ENCODE measurements at regions not wholly inside any gene's neighbourhood (a gene's known extent, or its start where the extent isn't known, plus 50 kb on each side); places are given as distances from the start of the nearest gene placed in this dataset.

DNA sequence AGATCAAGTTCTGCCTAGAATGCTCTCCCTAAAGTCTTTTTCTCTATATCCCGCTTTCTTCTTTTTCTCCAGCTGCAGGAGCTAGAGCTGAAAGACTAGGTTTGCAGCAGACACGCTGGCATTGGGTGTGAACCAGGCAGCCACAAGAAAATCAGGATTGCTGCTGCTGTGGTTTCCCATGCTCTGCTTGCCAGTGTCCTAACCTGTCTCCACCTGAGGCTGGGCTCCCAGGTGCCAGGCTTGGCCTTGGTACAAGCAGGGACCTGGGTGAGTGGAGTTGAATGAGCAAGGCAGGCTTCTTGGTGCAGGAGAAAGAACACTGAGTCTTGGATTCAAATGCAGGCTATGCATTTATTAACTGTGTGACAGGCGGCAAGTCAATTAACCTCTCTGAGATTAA, 440.3 kb upstream of the MAF start:
- intact Hi-C loops (cut with DNase I) = no loop called here
- no peaks in the 10 kb centered on the region for H3K4me1 ChIP-seq
- H3K27ac ChIP-seq = no peak overlapping the region
- no peaks in the 10 kb centered on the region for H3K9me3 ChIP-seq
- TF ChIP-seq, protein P1, sequence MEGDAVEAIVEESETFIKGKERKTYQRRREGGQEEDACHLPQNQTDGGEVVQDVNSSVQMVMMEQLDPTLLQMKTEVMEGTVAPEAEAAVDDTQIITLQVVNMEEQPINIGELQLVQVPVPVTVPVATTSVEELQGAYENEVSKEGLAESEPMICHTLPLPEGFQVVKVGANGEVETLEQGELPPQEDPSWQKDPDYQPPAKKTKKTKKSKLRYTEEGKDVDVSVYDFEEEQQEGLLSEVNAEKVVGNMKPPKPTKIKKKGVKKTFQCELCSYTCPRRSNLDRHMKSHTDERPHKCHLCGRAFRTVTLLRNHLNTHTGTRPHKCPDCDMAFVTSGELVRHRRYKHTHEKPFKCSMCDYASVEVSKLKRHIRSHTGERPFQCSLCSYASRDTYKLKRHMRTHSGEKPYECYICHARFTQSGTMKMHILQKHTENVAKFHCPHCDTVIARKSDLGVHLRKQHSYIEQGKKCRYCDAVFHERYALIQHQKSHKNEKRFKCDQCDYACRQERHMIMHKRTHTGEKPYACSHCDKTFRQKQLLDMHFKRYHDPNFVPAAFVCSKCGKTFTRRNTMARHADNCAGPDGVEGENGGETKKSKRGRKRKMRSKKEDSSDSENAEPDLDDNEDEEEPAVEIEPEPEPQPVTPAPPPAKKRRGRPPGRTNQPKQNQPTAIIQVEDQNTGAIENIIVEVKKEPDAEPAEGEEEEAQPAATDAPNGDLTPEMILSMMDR (IDR thresholded peaks at IDR 0.05) = no peak
- peaks cover 4% of the 10 kb centered on the region for H3K27me3 ChIP-seq
- ATAC-seq = no peak
- no peak overlapping the region for H3K4me3 ChIP-seq
- no peaks in the 10 kb centered on the region for H3K36me3 ChIP-seq
- no peak for DNase-seq

DNA sequence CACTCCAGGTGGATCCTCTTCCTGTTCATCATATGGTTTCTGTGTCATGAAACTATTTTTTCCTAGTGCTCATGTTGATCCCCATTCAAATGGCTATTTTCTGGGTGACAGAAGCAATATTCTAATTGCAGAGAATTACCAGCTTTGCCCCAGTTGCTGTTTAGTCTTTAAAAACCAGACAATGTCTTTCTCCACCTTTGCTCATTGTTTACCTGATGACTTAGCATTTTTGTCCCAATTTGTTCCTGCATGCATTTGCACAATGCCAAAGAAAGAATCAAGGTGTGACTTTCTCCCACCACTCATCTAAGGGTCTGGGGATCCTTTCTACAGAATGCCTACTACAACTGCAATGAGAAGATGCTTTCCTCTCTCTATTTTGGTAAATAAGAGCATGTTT, 439.9 kb upstream of the MAF start:
- Histone ChIP-seq H3K36me3 (no peaks in the 10 kb centered on the region), H3K4me3 (no peak overlapping the region), H3K27me3 (peaks cover 4% of the 10 kb centered on the region), H3K27ac (no peak overlapping the region), H3K4me1 (no peaks in the 10 kb centered on the region), H3K9me3 (no peaks in the 10 kb centered on the region)
- intact Hi-C loops (cut with DNase I) = no loop called here
- ATAC-seq = no peak
- DNase-seq = no peak
- TF ChIP-seq, protein P1 (IDR thresholded peaks at IDR 0.05) = no peak

DNA sequence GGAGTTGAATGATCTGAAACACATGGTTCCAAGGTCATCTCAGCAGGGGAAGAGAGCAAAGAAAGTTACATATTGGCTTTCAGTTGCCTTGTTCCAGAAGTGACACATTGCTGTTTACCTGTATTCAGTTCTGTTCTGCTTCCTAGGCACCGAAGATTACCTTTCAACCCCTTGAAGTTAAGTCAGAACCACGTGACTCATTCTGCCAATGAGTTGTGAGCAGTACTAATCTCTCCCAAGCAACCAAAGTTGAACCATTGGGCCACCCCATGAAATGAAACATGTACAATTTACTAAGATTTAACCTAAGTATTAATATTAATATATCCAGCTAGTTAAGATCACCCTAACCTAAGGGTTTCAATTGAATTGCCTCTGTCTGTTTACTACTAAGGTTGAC, 439.2 kb upstream of the MAF start:
- no peak overlapping the region for H3K27ac ChIP-seq
- DNase-seq (no peak), ATAC-seq (no peak)
- H3K4me1 ChIP-seq = no peaks in the 10 kb centered on the region
- no peaks in the 10 kb centered on the region for H3K9me3 ChIP-seq
- TF ChIP-seq, protein P1 (IDR thresholded peaks at IDR 0.05) = no peak
- H3K4me3 ChIP-seq = no peak overlapping the region
- H3K27me3 ChIP-seq = peaks cover 4% of the 10 kb centered on the region
- H3K36me3 ChIP-seq = no peaks in the 10 kb centered on the region
- intact Hi-C loops (cut with DNase I) = no loop called here

DNA sequence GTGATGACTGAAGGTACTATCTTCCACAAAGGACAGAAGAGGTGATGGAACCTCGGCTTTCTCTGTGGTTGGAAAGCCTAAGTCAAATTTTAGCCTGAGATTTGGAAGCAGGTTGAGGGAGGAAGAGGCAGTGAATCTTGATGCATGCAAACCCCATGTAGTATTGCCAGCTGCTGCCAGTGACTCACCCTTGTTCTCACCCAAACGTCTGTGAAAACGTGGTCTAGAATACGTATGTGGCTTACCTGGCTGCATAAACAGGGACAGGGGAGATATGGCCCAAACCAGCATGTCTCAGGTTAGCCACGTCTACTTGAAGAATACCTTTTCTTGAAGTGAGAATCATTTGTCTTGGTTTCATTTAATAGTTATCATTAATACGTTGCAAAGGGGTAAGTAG, 438.0 kb upstream of the MAF start:
- no peak overlapping the region for H3K4me3 ChIP-seq
- DNase-seq (no peak), ATAC-seq (no peak)
- no peaks in the 10 kb centered on the region for H3K36me3 ChIP-seq
- no peaks in the 10 kb centered on the region for H3K9me3 ChIP-seq
- H3K4me1 ChIP-seq = no peaks in the 10 kb centered on the region
- peaks cover 4% of the 10 kb centered on the region for H3K27me3 ChIP-seq
- no peak overlapping the region for H3K27ac ChIP-seq
- intact Hi-C loops (cut with DNase I) = no loop called here
- TF ChIP-seq, protein P1 (IDR thresholded peaks at IDR 0.05) = no peak

DNA sequence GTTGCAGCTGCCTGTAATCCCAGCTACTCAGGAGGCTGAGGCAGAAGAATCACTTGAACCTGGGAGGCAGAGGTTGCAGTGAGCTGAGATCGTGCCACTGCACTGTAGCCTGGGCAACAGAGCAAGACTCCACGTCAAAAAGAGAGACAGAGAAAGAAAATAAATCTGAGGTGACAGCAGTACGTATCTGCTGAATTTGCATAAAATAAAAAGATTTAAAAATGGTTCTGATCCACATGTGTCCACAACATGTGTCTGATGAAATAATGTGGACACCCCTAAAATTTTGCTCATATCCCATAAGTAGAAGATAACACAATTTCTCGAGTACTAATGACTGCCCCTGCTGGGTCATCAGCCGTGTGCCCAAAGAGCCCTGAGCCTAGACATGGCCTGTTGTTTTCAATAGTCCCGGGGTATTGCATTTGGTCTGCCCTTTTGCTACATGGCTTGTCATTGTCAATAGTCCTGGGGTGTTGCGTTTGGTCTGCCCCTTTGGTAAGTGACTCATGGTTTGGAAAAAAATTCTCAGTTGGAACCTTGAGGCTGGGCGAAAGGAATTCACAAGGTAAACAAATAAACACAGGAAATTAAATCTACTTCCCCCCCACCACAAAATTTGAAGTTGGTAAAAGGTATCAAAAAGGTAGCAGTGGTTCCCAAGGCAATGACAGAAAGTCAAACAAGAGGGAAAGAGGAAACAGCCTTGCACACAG, 434.6 kb upstream of the MAF start:
- H3K9me3 ChIP-seq = no peaks in the 10 kb centered on the region
- H3K27ac ChIP-seq = no peak overlapping the region
- intact Hi-C loops (cut with DNase I) = no loop called here
- ATAC-seq (no peak), DNase-seq (no peak)
- H3K4me3 ChIP-seq = no peak overlapping the region
- H3K36me3 ChIP-seq = no peaks in the 10 kb centered on the region
- TF ChIP-seq, protein P1 (IDR thresholded peaks at IDR 0.05) = no peak
- no peaks in the 10 kb centered on the region for H3K4me1 ChIP-seq
- no peaks in the 10 kb centered on the region for H3K27me3 ChIP-seq

DNA sequence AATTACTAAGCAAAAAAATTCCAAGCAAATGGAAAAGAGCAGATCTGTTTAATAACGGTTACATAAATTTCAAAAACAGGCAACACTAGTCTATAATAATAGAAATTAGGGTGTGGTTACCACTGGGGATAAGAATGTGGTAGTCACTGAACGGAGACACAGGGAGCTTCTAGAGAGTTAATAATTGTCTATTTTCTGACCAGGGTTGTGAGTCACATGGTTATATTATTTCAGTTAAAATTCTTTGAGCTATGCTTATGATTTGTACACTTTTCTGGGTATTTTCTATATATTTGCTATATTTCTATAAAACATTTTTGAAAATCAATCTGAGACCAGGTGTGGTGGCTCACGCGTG, 433.9 kb upstream of the MAF start:
- Histone ChIP-seq H3K27me3 (no peaks in the 10 kb centered on the region), H3K4me3 (no peak overlapping the region), H3K27ac (no peak overlapping the region), H3K9me3 (no peaks in the 10 kb centered on the region), H3K4me1 (no peaks in the 10 kb centered on the region), H3K36me3 (no peaks in the 10 kb centered on the region)
- no peak for ATAC-seq
- intact Hi-C loops (cut with DNase I) = no loop called here
- no peak for DNase-seq
- TF ChIP-seq, protein P1 (IDR thresholded peaks at IDR 0.05) = no peak

Measured in upper lobe of right lung (tissue), 1 donor.